Heart left ventricle (tissue), 13 donors: ENCODE measurements at regions not wholly inside any gene's neighbourhood (a gene's known extent, or its start where the extent isn't known, plus 50 kb on each side); places are given as distances from the start of the nearest gene placed in this dataset.

Experiments
- CTCF ChIP-seq, 12 donors: fragments of 200-600 bp; sonication (generic) in 4 of 12; IDR thresholded peaks; one replicate each; pipeline versions ENCODE4 v1.5.0 to v1.8.0; 2018 to 2022; ENCODE audit warnings: antibody characterized with exemption in 12 of 12, mild to moderate bottlenecking in 5 of 12
- POLR2A ChIP-seq, 2 donors: fragments of 450-650 bp; IDR thresholded peaks; one replicate each; pipeline ENCODE4 v1.6.1; 2017; ENCODE audit warnings: antibody characterized with exemption in 2 of 2, mild to moderate bottlenecking in 2 of 2, moderate library complexity in 2 of 2
- donor health status: ischemic (EF 13 %, LVEDD 7.1; RV severe dilation, severe dysfunction).
- donor health status: DM: no; HTN: yes; CAD: no.
- donor health status: DM: no; HTN: no; CAD: no.
- donor health status: ischemic (EF 25% LVEDD 6.9; RV normal size, moderate dysfunction).
- donor health status: ischemic (EF 25% LVEDD 5.7; RV mildly dilated, moderate dysfunction).
- donor health status: ischemic (EF 35%, LVEDD 5.7; RV mildly dilated, moderate dysfunction).
- donor health status: nonischemic (EF 11% LVEDD 7.7; RV severe dilation, severe dysfunction).
- donor health status: DM: yes; HTN: yes; CAD: no.
- donor health status: PGD.
- donor health status: ischemic (EF 29% LVEDD 5.4; RV normal size, mild dysfunction).
- donor health status: nonischemic (EF 23%, LVEDD 6.1; RV moderate dilation, normal function).

GRCh38 chrX:77085372-77085771 is 361.8 kb upstream of the FGF16 start:
- TF ChIP-seq CTCF (IDR thresholded peaks at IDR 0.05) = no peak
- no peak for TF ChIP-seq POLR2A (IDR thresholded peaks at IDR 0.05)
